Endothelial cell of umbilical vein (primary cell): ENCODE measurements at regions not wholly inside any gene's neighbourhood (a gene's known extent, or its start where the extent isn't known, plus 50 kb on each side); places are given as distances from the start of the nearest gene placed in this dataset.

Experiments used
- BruUV-seq: library from RNA; stranded (reverse); fragments of 400-500 nt; replicated peaks from 2 replicates; lab custom pipeline; 2021; lab: Mats Ljungman, UMichigan
- CTCF ChIA-PET: fragments of 300-600, 350-600 bp; sonication (Branson Sonifier 250); formaldehyde crosslinking; loops from one replicate; lab custom pipeline; 2021; ENCODE audit warnings: antibody characterized with exemption, inconsistent platforms; lab: Charles Lee
- POLR2A ChIA-PET: fragments of 300-600, 350-600 bp; sonication (Branson Sonifier 250); formaldehyde crosslinking; loops from one replicate; lab custom pipeline; 2021; ENCODE audit warnings: antibody characterized with exemption, inconsistent platforms; lab: Charles Lee
- DNase-seq: peaks from one replicate; pipeline ENCODE4 v3.0.0-alpha.2; 2011; ENCODE audit warnings: low read depth, low spot score
- FAIRE-seq: peaks from 2 replicates; lab custom pipeline; 2011; peaks lifted over from hg19 to GRCh38; lab: Jason Lieb, UNC
- H2AFZ ChIP-seq: 2 replicates; pipeline ENCODE4 v1.6.0; 2012; ENCODE audit warnings: low read depth, low read length, control low read depth, inconsistent platforms
- H3K27ac ChIP-seq: 2 replicates; pipeline ENCODE4 v1.5.1; 2011; ENCODE audit warnings: low read depth, mild to moderate bottlenecking, control low read depth, low read length, moderate library complexity; ENCODE audit not compliant: insufficient read depth
- H3K27me3 ChIP-seq, 2 experiments: 2 replicates each; pipeline versions ENCODE4 v1.6.0 to v1.6.1; 2011; ENCODE audit warnings: low read length in 2 of 2, mixed read lengths in 1 of 2; ENCODE audit not compliant: control insufficient read depth in 2 of 2, insufficient read depth in 2 of 2
- H3K36me3 ChIP-seq, 2 experiments: 2 replicates in 1 of 2; 3 replicates in 1 of 2; pipeline ENCODE4 v1.5.1; 2011; ENCODE audit warnings: low read length in 2 of 2, mild to moderate bottlenecking in 1 of 2, moderate library complexity in 1 of 2; ENCODE audit not compliant: control insufficient read depth in 2 of 2, insufficient read depth in 2 of 2; ENCODE audit errors: extremely low read depth in 1 of 2
- H3K4me1 ChIP-seq: 3 replicates; pipeline ENCODE4 v1.5.1; 2011; ENCODE audit warnings: mild to moderate bottlenecking, low read length; ENCODE audit not compliant: control insufficient read depth, insufficient read depth; ENCODE audit errors: extremely low read depth
- H3K4me2 ChIP-seq: 2 replicates; pipeline ENCODE4 v1.6.1; 2011; ENCODE audit warnings: low read length, control low read depth, mixed read lengths; ENCODE audit not compliant: insufficient read depth
- H3K4me3 ChIP-seq, 3 experiments: fragments of 200-600 bp in 1 of 3; sonication (generic), shearing (Covaris generic) in 1 of 3; replicated peaks in 1 of 3; 2 replicates each; pipeline ENCODE4 v1.5.1; 2011 to 2016; ENCODE audit warnings: control low read depth in 3 of 3, low read length in 3 of 3, mild to moderate bottlenecking in 2 of 3, inconsistent platforms in 1 of 3, low read depth in 1 of 3, moderate library complexity in 1 of 3; ENCODE audit not compliant: insufficient read depth in 1 of 3
- H3K79me2 ChIP-seq: 2 replicates; pipeline ENCODE4 v1.6.0; 2012; ENCODE audit warnings: low read length, inconsistent platforms; ENCODE audit not compliant: control insufficient read depth, insufficient read depth
- H3K9ac ChIP-seq: replicated peaks from 2 replicates; pipeline ENCODE3; 2011; ENCODE audit warnings: low read length, control low read depth; ENCODE audit not compliant: insufficient read depth; ENCODE audit errors: extremely low read depth
- H3K9me1 ChIP-seq: replicated peaks from 3 replicates; pipeline ENCODE4 v1.6.0; 2011; ENCODE audit warnings: mild to moderate bottlenecking, low read length; ENCODE audit not compliant: control insufficient read depth, insufficient read depth; ENCODE audit errors: extremely low read depth
- H3K9me3 ChIP-seq: replicated peaks from 2 replicates; pipeline ENCODE4 v1.5.1; 2012; ENCODE audit warnings: low read length, inconsistent platforms; ENCODE audit not compliant: control insufficient read depth, insufficient read depth
- H4K20me1 ChIP-seq: replicated peaks from 2 replicates; pipeline ENCODE3; 2011; ENCODE audit warnings: mild to moderate bottlenecking, low read length; ENCODE audit not compliant: control insufficient read depth, insufficient read depth; ENCODE audit errors: extremely low read depth
- CTCF ChIP-seq, 2 donors: IDR thresholded peaks; 1 replicate in 1 of 2; 2 replicates in 1 of 2; pipeline ENCODE4 v1.5.1; 2011; ENCODE audit warnings: low read length in 2 of 2, mild to moderate bottlenecking in 2 of 2, moderate library complexity in 2 of 2, control low read depth in 1 of 2, inconsistent platforms in 1 of 2, low read depth in 1 of 2; ENCODE audit not compliant: insufficient read depth in 1 of 2; ENCODE audit errors: extremely low read depth in 1 of 2
- EZH2 ChIP-seq: IDR thresholded peaks from 2 replicates; pipeline ENCODE4 v1.6.1; 2012; ENCODE audit warnings: borderline replicate concordance, low read depth, mild to moderate bottlenecking, moderate library complexity, low read length, inconsistent platforms; ENCODE audit not compliant: severe bottlenecking
- FOS ChIP-seq: IDR thresholded peaks from 2 replicates; pipeline ENCODE4 v1.6.1; 2011; ENCODE audit warnings: mild to moderate bottlenecking, low read length, moderate library complexity, borderline replicate concordance; ENCODE audit not compliant: insufficient read depth
- GATA2 ChIP-seq: IDR thresholded peaks from 2 replicates; pipeline ENCODE4 v1.7.0; 2011; ENCODE audit warnings: low read depth, mild to moderate bottlenecking, moderate library complexity, mixed read lengths, low read length; ENCODE audit not compliant: insufficient read length, insufficient read depth
- JUN ChIP-seq: IDR thresholded peaks from 2 replicates; pipeline ENCODE4 v1.6.1; 2011; ENCODE audit warnings: borderline replicate concordance, low read depth; ENCODE audit not compliant: insufficient read length, insufficient read depth
- MYC ChIP-seq: IDR thresholded peaks from one replicate; pipeline ENCODE4 v1.6.1; 2011; ENCODE audit warnings: mild to moderate bottlenecking, low read depth, low read length
- POLR2A ChIP-seq: IDR thresholded peaks from 2 replicates; pipeline ENCODE4 v1.6.1; 2012; ENCODE audit warnings: low read depth, mild to moderate bottlenecking, control low read depth, low read length
- POLR2AphosphoS5 ChIP-seq: IDR thresholded peaks from 2 replicates; pipeline ENCODE4 v1.6.1; 2012; ENCODE audit warnings: low read depth, mild to moderate bottlenecking, control low read depth, low read length, moderate library complexity; ENCODE audit not compliant: insufficient read depth
- dilution Hi-C: fragments of 300-500 bp; cut with MboI; formaldehyde crosslinking; loops from one replicate; pipeline ENCODE4 v1.15.0; 2019; ENCODE audit warnings: low sequenced_read_pairs; ENCODE audit not compliant: extremely low pct_ligation_motif_present
- intact Hi-C: fragments of 100-400 bp; cut with micrococcal nuclease; formaldehyde crosslinking; loops from one replicate; pipeline ENCODE4 v1.10.0; 2022
- TF ChIP-seq, protein P1 (sequence below): IDR thresholded peaks from 2 replicates; pipeline ENCODE4 v1.6.1; 2011; ENCODE audit not compliant: insufficient read depth, insufficient read length

DNA sequence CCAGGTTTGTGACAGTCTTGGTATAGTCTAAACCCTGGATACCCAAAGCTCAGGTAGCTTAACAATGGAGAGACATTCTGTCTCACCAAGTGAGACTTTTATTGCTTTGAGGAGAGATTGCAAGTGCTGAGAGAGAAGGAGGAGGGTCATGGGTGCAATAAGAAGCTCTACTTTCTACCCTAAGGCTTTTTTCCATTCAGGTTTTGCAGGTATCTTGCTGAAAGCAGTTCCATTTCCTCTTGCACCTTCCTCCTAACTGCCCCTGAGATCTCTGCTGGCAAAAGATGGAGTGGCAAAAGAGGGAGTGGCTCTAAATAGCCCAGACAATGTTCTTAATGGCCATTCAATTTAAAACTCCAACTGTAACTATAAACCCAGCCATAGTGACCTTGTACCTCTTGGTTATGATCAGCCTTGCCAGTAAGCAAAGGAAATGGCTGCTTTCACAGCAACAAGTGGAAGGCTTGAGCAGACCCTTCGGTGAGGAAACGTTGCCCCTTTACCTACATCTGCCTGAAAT is 105.6 kb upstream of the CPEB2 start:
- Histone ChIP-seq H3K4me3 (no peak overlapping the region), H3K36me3 (no peaks in the 10 kb centered on the region), H2AFZ (no peak overlapping the region), H3K9me1 (no peaks in the 10 kb centered on the region), H4K20me1 (no peaks in the 10 kb centered on the region), H3K9ac (no peak overlapping the region), H3K27me3 (no peaks in the 10 kb centered on the region), H3K4me1 (no peaks in the 10 kb centered on the region), H3K4me2 (no peak overlapping the region), H3K9me3 (no peaks in the 10 kb centered on the region), H3K27ac (no peak overlapping the region), H3K79me2 (no peaks in the 10 kb centered on the region)
- DNase-seq (no peak), FAIRE-seq (no peak)
- intact Hi-C loops: no loop called here
- no TSS peak for BruUV-seq
- ChIA-PET POLR2A (no interaction called here), CTCF (no interaction called here)
- dilution Hi-C loops: no loop called here
- TF ChIP-seq, protein P1, sequence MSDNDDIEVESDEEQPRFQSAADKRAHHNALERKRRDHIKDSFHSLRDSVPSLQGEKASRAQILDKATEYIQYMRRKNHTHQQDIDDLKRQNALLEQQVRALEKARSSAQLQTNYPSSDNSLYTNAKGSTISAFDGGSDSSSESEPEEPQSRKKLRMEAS: no peak
- no peak for TF ChIP-seq POLR2A
- TF ChIP-seq POLR2AphosphoS5: no peak
- no peak for TF ChIP-seq GATA2
- no peak for TF ChIP-seq MYC
- TF ChIP-seq EZH2: no peak
- no peak for TF ChIP-seq CTCF (IDR thresholded peaks at IDR 0.05; ENCODE audit: extremely low read depth in 1 of 2, insufficient read depth in 1 of 2, low read depth in 1 of 2, low read length in 2 of 2)
- no peak for TF ChIP-seq JUN
- no peak for TF ChIP-seq FOS
